ENCODE measurements at regions not wholly inside any gene's neighbourhood (a gene's known extent, or its start where the extent isn't known, plus 50 kb on each side); places are given as distances from the start of the nearest gene placed in this dataset.

DNA sequence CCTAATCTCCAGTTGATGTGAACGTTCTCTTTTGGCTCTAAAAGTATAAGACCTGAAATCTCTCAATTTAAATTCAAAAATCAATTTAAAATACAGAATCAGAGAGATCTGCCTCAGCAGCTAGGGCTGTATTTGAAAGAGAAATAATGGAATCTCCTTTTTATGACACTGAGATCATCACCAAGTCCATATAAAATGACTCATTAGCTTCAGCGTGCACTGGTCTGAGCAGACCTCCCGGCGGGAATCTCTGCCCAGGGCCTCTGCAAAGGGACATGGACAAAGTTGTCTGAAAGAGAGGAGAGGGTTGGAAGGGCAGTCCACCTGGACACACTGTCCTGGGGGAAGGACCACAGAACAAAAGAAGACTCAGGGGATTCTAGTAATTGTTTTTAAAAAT is 855.6 kb downstream of the EFNB2 start (continued):
- no peak for TF ChIP-seq REST (IDR thresholded peaks at IDR 0.05; ENCODE audit: unreplicated experiment)
- TF ChIP-seq, protein P1, sequence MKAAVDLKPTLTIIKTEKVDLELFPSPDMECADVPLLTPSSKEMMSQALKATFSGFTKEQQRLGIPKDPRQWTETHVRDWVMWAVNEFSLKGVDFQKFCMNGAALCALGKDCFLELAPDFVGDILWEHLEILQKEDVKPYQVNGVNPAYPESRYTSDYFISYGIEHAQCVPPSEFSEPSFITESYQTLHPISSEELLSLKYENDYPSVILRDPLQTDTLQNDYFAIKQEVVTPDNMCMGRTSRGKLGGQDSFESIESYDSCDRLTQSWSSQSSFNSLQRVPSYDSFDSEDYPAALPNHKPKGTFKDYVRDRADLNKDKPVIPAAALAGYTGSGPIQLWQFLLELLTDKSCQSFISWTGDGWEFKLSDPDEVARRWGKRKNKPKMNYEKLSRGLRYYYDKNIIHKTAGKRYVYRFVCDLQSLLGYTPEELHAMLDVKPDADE (IDR thresholded peaks at IDR 0.05): no peak
- no peak for TF ChIP-seq JUNB (IDR thresholded peaks at IDR 0.05; ENCODE audit: unreplicated experiment)

DNA sequence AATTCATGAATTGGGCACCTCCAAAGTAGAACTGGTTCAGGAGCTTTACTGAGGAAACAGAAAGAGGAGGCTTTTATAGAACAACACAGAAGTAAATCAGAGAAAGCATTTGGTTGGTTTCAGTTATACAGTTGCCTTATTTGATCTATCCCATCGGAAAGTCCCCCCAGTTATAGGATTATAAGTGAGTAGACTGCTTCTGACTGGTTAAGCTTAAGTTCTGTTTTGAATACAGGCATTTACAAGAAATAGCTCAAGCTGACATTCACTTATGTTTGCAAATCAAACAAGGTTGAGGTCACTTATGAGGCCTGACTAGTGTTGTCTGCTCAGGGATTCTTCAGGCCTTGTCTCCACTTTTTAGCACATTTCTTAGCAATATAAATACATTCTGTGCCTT is 857.4 kb downstream of the EFNB2 start:
- H3K27me3 ChIP-seq (ENCODE audit: insufficient read depth): no peaks in the 10 kb centered on the region
- no peaks in the 10 kb centered on the region for H3K9me3 Mint-ChIP-seq
- no peak for TF ChIP-seq ZNF114 (CRISPR knock-in tag; IDR thresholded peaks at IDR 0.05)
- TF ChIP-seq EZH2phosphoT487 (IDR thresholded peaks at IDR 0.05; ENCODE audit: unreplicated experiment): no peak
- TF ChIP-seq ZNF331 (CRISPR knock-in tag; IDR thresholded peaks at IDR 0.05; ENCODE audit: low read depth): no peak
- no peak for TF ChIP-seq EZH2 (IDR thresholded peaks at IDR 0.05; ENCODE audit: low read depth, unreplicated experiment)
- TF ChIP-seq CREB1 (CRISPR knock-in tag; IDR thresholded peaks at IDR 0.05; ENCODE audit: low read depth): no peak
- TF ChIP-seq, protein P1 (IDR thresholded peaks at IDR 0.05): no peak

GRCh38 chr13:105672881-105673280 is 862.6 kb downstream of the EFNB2 start:
- H3K4me1 ChIP-seq (ENCODE audit: insufficient read depth): no peaks in the 10 kb centered on the region
- no peaks in the 10 kb centered on the region for H3K27me3 Mint-ChIP-seq (ENCODE audit: insufficient read depth, low read depth, poor library complexity)
- H3F3A ChIP-seq (replicated peaks; ENCODE audit: low read depth): no peaks in the 10 kb centered on the region
- H3K9me3 Mint-ChIP-seq: no peaks in the 10 kb centered on the region
- H3K36me3 Mint-ChIP-seq (ENCODE audit: low read depth): no peaks in the 10 kb centered on the region
- DNase-seq (ENCODE audit: low spot score) (no peak), ATAC-seq (no peak)
- H3K4me1 Mint-ChIP-seq: no peaks in the 10 kb centered on the region
- no peaks in the 10 kb centered on the region for H4K20me1 ChIP-seq (replicated peaks; ENCODE audit: insufficient read depth)
- H3K36me3 ChIP-seq (ENCODE audit: insufficient read depth): no peaks in the 10 kb centered on the region
- no peak overlapping the region for H2AFZ ChIP-seq
- no peak overlapping the region for H3K4me3 ChIP-seq
- no peaks in the 10 kb centered on the region for H3K79me2 ChIP-seq (replicated peaks; ENCODE audit: insufficient read depth)
- H3K9me2 ChIP-seq (ENCODE audit: insufficient read depth): no peaks in the 10 kb centered on the region
- no peak overlapping the region for H3K27ac ChIP-seq (ENCODE audit: low read depth)
- no peak overlapping the region for H3K4me3 Mint-ChIP-seq
- no peak overlapping the region for H3K4me2 ChIP-seq
- H3K27me3 ChIP-seq (ENCODE audit: insufficient read depth): no peaks in the 10 kb centered on the region
- H3K27ac Mint-ChIP-seq: no peak overlapping the region
- TF ChIP-seq CREB1 (CRISPR knock-in tag; IDR thresholded peaks at IDR 0.05; ENCODE audit: low read depth): no peak
- no peak for TF ChIP-seq POLR2AphosphoS5 (IDR thresholded peaks at IDR 0.05; ENCODE audit: low read depth)
- no peak for TF ChIP-seq EZH2phosphoT487 (IDR thresholded peaks at IDR 0.05; ENCODE audit: unreplicated experiment)
- TF ChIP-seq ZNF114 (CRISPR knock-in tag; IDR thresholded peaks at IDR 0.05): no peak
- TF ChIP-seq, protein P1 (IDR thresholded peaks at IDR 0.05): no peak

More for the DNA sequence above, 857.4 kb downstream of the EFNB2 start:
- Mint-ChIP-seq H3K4me3 (no peak overlapping the region), H3K27me3 (ENCODE audit: insufficient read depth, low read depth, poor library complexity) (no peaks in the 10 kb centered on the region), H3K4me1 (no peaks in the 10 kb centered on the region), H3K36me3 (ENCODE audit: low read depth) (no peaks in the 10 kb centered on the region), H3K27ac (no peak overlapping the region)
- DNase-seq (ENCODE audit: low spot score) (no peak), ATAC-seq (no peak)
- H3K27ac ChIP-seq (ENCODE audit: low read depth): no peak overlapping the region
- H2AFZ ChIP-seq: no peak overlapping the region
- no peaks in the 10 kb centered on the region for H3K79me2 ChIP-seq (replicated peaks; ENCODE audit: insufficient read depth)
- H3K9me2 ChIP-seq (ENCODE audit: insufficient read depth): no peaks in the 10 kb centered on the region
- no peaks in the 10 kb centered on the region for H4K20me1 ChIP-seq (replicated peaks; ENCODE audit: insufficient read depth)
- no peak overlapping the region for H3K4me2 ChIP-seq
- no peaks in the 10 kb centered on the region for H3K36me3 ChIP-seq (ENCODE audit: insufficient read depth)
- H3K4me1 ChIP-seq (ENCODE audit: insufficient read depth): no peaks in the 10 kb centered on the region
- H3K4me3 ChIP-seq: no peak overlapping the region
- no peaks in the 10 kb centered on the region for H3F3A ChIP-seq (replicated peaks; ENCODE audit: low read depth)

Measured in GM23338 (cell line).